GM18858 (cell line): ENCODE measurements at regions not wholly inside any gene's neighbourhood (a gene's known extent, or its start where the extent isn't known, plus 50 kb on each side); places are given as distances from the start of the nearest gene placed in this dataset.

ENCODE experiments used
- ATAC-seq: cut with Tn5 transposase; IDR thresholded peaks from one replicate; pipeline ENCODE4 v1.9.1; 2021; ENCODE audit not compliant: unreplicated experiment

DNA sequence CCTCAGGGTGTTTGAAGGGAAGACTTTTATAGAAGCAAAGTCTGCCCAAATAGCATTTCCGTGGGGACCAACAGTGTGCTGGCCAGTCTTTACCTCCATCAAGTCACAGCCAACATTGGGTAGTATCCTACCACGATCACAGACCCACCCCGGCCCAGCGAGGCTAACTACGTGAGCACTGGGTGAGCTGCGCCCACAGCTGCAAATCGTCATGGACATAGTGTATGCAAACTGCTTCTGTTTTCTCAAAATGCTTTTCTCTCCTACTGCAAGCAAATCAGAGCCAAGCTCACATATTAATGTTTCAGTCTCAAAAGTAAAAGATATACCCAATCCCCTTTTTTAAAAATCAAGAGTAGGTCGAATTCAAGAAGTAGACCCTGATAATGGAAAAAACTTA is 592.8 kb upstream of the CDH4 start:
- no peak for ATAC-seq

DNA sequence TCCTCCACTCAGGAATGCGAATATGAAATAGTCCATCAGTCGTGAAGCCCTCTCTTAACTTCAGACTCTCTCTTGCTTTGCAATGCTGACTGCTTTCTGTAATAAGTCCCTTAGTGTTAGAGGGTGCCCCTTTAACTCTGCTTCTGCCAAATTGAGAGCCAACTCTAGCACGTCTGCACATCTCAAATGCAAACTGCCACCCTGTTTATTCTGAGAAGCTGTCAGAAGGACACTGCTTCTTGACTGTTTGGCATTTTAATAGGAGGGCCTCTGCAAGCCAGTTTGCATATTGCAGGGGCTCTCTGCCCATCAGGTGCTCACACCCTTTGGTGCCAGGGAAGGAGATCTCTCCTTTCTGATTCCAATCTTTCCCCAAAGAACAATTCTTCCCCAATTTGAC is 589.8 kb upstream of the CDH4 start:
- no peak for ATAC-seq

- no peak for ATAC-seq
These were observed 588.0 kb upstream of the CDH4 start for GRCh38 chr20:60664106-60664505.

- no peak for ATAC-seq
These were observed 584.4 kb upstream of the CDH4 start for GRCh38 chr20:60667641-60668040.

DNA sequence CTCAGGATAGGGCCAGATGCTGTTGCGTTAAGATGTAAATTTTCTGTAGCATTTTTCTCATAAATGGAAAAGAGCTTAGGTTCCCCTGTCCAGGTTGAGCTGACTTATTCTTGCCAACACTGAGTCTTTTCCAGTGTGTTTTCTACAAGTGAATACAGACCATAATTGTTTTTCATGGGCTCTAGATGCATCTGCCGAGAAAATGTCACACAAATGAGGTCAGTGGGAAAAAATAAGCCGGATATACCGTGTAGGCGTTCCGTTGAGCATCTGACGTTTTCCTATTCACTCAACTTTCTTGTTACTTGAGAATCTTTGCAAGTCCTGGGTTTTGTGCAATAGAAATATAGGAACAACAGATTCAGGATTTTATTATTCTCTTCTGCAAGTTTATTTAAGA is 582.9 kb upstream of the CDH4 start:
- no peak for ATAC-seq

- no peak for ATAC-seq
These were observed 576.0 kb upstream of the CDH4 start for GRCh38 chr20:60676011-60676410.

DNA sequence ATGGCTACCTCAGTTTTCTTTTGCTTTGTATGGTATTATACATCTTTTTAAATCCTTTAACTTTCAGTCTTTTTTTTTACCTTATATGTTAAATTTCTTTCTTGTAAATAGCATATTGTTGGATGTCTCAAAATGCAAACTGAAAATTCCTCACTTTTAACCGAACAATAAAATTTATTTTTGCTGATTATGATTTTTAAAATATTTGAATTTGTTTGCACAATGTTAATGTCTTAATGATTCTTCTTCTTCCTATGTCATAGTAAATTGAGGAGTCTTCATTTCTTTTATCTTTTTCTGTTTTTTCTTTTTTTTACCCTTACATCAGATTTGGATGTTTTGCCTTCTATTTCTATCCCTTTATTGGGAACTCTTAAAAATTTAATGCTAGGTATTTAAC is 574.2 kb upstream of the CDH4 start:
- ATAC-seq: no peak

DNA sequence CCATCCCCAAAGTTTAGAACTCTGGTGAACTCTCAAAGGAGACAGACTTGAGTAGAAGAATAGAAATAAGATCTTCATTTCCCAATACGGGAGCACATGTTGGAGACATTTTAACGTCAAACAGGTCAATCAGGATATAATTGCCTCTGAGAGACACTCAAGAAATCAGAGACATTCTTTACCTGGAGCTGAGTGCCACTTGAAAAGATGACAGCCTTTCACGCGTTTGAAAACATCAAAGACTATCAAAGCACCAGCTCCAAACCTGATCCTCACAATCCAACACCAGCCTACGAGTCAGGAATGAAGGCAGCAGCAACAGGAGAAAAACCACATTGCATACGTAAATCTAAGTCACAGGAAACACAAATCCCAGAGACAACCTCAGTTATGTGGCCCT is 571.5 kb upstream of the CDH4 start:
- no peak for ATAC-seq

- ATAC-seq: no peak
These were observed 564.8 kb upstream of the CDH4 start for GRCh38 chr20:60687213-60687612.

DNA sequence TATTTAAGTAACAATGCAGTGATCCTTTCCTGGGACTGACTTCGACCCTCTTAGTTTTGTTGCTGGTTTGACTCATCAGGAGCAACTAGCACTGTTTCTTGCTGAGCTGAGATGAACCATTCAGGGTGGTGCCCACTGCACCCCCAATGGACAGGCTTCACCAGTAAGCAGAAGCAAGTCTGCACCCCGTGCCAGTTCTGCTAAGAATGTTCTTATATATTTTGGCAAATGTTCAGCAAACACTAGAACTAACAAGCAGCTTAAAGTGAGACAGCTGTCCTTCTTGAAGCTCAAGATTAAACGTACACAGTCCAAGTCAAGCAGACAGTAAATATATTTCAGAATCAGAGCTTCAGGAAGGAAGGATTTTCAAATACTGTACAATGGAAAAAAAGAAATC is 561.3 kb upstream of the CDH4 start:
- no peak for ATAC-seq

- no peak for ATAC-seq
These were observed 560.0 kb upstream of the CDH4 start for GRCh38 chr20:60691966-60692615.

GRCh38 chr20:60693496-60694133 is 558.4 kb upstream of the CDH4 start:
- no peak for ATAC-seq

DNA sequence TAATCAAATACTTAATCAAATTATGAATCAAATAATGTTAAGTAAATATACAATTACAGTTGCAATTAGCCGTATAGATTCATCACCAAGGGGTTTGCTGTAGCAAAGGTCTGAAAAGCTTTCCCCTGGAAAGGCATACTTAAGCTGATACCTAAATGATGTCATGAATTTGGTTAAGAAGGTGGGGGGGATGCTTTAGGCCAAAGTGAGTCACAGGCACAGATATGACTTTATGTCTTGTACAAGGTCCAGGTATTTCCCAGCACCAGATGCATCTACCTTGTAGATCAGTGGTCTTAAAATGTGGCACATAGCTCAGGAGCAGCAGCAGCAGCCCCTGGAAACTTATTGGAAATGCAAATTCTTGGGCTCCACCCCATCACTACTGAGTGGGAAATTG is 557.3 kb upstream of the CDH4 start:
- no peak for ATAC-seq

- no peak for ATAC-seq
These were observed 556.6 kb upstream of the CDH4 start for GRCh38 chr20:60695226-60696000.

GRCh38 chr20:60697252-60697651 is 554.8 kb upstream of the CDH4 start:
- ATAC-seq: no peak

GRCh38 chr20:60700728-60701127 is 551.3 kb upstream of the CDH4 start:
- ATAC-seq: no peak

- ATAC-seq: no peak
These were observed 547.9 kb upstream of the CDH4 start for GRCh38 chr20:60704147-60704546.

DNA sequence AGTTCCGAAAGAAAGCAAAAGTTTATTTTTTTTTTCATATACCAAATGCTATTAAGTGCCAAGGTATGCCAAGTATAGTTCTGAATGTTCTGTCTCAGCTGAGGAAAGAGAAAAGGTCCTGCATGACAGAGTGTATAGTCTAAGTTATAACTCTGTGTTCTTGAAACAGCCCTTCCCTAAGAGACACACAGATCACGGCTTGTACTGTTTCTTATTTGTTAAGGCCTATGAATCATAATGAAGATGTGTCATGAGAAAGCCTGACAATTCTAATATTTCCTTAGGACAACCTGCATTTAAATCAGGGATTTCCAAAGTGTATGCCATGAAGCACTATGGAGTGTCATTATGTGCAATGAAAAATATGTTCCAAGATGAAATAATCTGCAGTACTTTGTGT is 538.7 kb upstream of the CDH4 start:
- ATAC-seq: no peak

- ATAC-seq: no peak
These were observed 536.9 kb upstream of the CDH4 start for GRCh38 chr20:60715172-60715571.

GRCh38 chr20:60718743-60719480 is 533.1 kb upstream of the CDH4 start:
- ATAC-seq: no peak

DNA sequence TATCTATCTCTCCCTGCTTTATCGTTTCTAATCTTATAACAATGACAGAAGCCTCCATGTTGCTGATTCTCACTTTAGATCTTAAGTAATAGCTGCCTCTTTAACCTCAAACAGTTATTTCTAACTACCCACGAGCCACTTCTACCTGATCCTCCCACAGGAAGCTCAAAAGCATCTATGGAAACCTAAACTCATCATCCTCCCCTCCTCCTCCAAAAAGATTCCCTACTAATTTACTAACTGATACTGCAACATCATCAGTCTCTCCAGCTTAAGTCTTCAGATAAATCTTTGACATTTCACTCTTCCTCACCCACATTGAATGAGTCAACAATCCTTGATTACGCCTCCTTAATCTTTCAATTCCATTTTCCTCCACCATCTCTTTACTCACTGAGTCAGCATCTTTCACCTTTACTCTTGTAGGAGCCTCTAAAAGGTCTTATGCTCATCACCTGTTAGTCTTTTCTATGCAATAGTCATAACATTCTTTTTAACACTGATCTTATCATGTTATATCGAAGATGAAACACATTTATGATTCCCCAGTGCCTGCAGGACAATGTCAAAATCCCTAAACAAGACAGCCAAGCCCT is 526.7 kb upstream of the CDH4 start:
- no peak for ATAC-seq
